ENCODE measurements at regions not wholly inside any gene's neighbourhood (a gene's known extent, or its start where the extent isn't known, plus 50 kb on each side); places are given as distances from the start of the nearest gene placed in this dataset.
"Not testable (repeated sequence)": the region's sequence is repeated elsewhere in the genome, so short reads cannot be mapped to it uniquely, and the experiment has no call there.

DNA sequence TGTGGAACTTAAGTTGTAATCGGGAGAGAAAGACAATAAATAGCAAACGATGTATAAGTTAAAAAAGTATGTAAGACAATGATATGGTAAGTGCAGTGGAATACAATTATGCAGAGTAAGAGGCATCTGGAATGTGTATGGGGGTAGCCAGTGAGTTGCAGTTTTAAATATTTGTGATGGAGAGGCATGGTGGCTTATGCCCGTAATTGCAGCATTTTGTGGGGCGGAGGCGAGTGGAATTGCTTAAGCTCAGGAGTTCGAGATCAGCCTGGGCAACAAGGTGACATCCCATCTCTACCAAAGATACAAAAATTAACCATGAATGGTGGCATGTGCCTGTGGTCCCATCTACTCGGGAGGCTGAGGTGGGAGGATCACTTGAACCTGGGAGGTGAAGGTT lies 52.5 kb upstream of the WDFY3 start:
- DNase-seq, result no peak

GRCh38 chr4:85019411-85019810 lies 52.9 kb upstream of the WDFY3 start:
- no peak for DNase-seq

DNA sequence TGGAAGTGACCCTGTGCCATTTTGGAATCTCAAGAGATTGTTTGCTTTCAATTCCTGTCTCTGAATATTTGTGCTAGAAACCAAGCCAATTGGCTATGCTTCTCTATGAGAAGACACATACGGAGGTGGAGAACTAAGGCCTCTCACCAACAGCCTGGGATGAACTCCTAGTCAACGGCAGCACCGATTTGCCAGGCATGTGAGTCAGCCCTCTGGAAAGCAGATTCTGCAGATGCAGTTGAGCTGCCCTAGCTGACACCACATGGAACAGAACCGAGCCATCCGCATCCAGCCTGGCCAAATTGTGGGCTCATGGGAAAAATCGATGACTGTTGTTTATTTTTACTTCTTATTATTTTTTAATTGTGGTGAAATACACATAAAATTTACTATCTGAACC lies 58.2 kb upstream of the WDFY3 start:
- no peak for DNase-seq

DNA sequence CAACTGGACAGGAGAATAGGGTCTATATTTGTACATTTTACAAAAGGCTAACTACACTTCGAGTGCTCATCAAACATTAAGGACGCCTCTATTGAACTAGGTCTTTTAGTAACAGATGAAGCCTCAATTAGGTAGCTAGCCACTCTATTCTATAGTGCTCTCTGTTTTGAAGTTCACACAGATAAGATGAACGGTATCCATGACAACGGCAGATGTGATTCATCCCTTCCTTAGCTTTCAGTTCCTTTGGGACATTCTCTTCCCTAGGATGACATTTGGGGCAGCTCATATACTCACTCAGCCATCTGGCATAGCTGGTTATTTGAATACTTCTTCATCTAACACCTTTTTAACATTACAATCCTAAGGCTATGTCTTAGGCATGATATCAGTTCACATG lies 62.4 kb upstream of the WDFY3 start:
- no peak for DNase-seq

GRCh38 chr4:85029453-85029852 lies 63.0 kb upstream of the WDFY3 start:
- no peak for DNase-seq

DNA sequence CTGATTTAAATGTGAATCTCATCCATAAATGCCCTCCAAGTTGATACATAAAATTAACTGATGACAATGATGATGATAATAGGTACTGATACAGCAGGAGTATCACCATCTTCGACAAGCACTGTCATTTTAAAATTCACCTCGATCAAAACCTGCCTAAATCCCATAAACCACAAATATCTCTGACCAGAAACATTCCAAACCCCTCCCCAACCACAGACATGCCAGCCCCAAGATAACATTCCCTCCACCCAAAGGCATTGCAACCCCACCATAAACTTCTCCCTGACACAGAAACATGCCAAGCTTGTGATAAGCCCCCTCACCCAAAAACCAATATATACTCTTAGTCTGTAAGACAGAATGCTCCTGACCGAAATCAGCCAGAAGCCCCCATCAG lies 63.7 kb upstream of the WDFY3 start:
- no peak for DNase-seq

GRCh38 chr4:85033838-85034237 lies 67.3 kb upstream of the WDFY3 start:
- not testable (repeated sequence) for DNase-seq

- no peak for DNase-seq
Observed at GRCh38 chr4:85039526-85039925, 73.0 kb upstream of the WDFY3 start.

DNA sequence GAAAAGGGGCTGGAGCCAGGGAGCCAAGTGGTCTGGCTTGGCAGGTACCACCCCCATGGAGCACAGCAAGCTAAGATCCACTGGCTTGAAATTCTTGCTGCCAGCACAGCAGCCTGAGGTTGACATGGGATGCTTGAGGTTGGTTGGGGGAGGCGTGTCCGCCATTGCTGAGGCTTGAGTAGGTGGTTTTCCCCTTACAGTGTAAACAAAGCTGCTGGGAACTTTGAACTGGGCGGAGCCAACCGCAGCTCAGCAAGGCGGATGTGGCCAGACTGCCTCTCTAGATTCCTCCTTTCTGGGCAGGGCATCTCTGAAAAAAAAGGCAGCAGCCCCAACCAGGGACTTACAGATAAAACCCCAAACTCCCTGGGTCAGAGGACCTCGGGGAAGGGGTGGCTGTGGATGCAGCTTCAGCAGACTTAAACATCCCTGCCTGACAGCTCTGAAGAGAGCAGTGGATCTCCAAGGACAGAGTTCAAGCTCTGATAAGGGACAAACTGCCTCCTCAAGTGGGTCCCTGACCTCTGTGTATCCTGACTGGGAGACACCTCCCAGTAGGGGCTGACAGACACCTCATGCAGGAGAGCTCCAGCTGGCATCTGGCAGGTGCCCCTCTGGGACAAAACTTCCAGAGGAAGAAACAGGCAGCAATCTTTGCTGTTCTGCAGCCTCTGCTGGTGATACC lies 77.5 kb upstream of the WDFY3 start:
- DNase-seq, result not testable (repeated sequence)

- no peak for DNase-seq
Observed at GRCh38 chr4:85050736-85051135, 84.2 kb upstream of the WDFY3 start.

DNA sequence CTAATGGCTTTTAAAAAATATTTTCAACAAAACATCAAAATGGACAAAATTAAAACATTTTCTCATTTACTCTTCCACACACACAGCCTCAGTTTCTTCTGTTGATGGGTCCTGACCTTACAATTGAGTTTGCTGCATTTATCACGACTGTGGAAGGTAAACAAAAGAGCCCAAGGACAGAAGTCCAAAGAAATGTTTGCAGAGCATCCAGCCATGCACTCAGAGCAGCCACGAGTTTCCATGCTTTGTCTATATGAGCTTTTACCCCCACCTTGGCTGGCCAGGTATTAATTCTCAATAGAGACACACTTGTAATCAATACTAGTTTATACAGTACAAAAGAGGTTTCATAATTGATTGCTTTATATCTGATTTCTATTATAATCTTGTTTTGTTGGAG lies 85.0 kb upstream of the WDFY3 start:
- no peak for DNase-seq

- DNase-seq, result not testable (repeated sequence)
Observed at GRCh38 chr4:85054925-85055324, 88.4 kb upstream of the WDFY3 start.

GRCh38 chr4:85058551-85058950 lies 92.1 kb upstream of the WDFY3 start:
- no peak for DNase-seq

GRCh38 chr4:85061974-85062373 lies 95.5 kb upstream of the WDFY3 start:
- DNase-seq, result no peak

DNA sequence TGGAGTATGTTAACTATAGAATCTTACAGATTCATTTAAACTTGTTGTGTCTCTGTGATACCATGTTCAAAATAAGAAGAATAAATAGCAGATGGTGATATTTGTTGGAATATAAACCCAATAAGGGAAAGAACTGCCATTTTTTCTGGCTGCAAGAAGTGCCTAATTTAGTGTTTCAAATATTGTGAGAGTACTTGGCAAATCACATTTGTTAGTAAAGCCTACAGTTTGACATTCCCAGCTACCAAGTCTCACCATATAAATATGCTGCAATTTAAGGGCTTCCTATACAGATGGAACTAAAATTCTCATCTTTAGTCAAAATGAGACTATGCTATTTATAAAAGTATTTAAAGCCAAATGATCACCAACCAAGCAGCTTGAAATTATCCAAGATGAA lies 96.0 kb upstream of the WDFY3 start:
- no peak for DNase-seq

GRCh38 chr4:85067342-85067741 lies 100.9 kb upstream of the WDFY3 start:
- no peak for DNase-seq

- DNase-seq, result no peak
Observed at GRCh38 chr4:85078016-85078415, 111.5 kb upstream of the WDFY3 start.

DNA sequence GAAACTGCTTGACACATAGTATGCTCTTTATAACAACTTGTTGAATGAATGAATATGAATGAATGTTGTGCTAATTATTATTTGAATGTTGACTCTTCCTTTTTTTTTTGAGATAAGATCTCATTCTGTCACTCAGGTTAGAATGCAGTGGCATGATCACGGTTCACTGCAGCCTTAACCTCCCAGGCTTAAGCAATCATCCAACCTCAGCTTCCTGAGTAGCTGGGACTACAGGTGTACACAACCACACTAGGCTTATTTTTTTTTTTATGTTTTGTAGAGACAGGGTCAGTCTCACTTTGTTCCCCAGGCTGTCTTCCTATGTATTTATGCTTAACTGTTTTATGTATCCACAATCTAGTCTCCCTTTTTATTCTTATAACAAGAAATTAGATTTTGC lies 114.7 kb upstream of the WDFY3 start:
- DNase-seq, result no peak

DNA sequence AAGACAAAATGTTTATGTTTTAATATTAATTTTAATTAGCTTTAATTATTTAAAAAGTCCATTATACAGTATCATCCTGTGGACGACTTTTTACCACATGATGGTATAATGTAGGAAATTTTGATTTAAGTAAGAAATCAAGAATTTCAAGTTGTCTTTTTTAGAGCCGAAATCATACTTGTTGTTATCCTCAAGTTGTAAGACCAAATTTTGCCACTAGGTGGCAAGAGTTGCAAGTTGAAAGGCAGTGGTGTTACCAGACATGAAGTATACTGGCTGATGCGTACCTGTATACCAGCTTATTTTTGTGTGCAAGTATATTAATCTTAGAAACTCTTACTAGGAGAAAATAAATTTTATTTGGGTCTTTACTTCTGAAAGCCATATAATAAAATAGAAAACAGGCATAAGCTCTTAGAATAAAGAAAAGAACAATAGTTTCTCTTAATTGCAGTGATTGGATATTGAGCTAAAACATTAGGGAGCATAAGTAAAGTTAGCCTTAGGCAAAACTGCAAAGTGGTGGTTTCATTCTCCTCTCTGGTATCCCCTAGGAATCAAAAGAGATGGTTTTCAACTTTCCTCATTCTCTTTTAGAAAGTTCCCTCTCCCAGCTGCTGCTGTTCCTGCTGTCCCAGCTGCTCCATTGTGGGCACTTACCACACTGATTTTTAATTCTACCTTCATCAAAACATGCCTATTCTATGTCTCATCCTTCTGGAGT lies 118.0 kb upstream of the WDFY3 start:
- no peak for DNase-seq

DNA sequence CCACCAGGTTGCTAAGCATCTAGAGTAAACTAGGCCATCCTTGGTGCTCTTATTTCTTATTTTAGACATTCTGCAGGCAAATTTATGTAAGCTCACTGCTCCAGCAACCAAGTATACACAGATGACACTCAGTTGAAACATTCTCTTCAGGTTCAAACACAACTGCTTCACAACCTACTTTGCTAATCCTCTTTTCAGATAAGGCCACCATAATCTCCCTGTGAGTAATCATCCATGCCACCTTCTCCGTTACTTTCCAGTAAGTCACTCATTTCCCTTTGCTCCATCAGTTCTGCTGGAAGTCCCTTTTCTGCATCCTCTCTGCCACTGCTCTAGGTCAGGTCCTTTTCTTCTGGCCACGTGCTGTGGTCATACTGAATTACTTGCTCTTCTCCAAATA lies 120.2 kb upstream of the WDFY3 start:
- DNase-seq, result no peak

DNA sequence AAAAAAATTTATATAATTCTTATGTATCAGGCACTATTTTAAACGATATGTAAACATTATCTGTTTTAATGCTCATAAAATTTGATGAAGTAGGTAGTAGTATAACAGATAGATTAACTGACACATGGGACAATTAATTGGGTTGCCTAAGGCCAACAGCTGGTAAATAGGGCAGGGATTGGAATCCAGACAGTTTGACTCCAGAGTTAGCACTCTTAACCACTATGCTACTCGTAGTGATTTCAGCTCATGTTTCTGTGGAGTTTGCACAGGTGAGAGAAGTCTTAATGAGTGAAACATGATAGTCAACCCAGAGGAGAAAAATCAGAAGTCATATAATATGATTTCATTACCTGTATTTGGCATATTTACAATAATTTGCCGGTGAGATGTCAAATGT lies 126.0 kb upstream of the WDFY3 start:
- DNase-seq, result no peak

DNA sequence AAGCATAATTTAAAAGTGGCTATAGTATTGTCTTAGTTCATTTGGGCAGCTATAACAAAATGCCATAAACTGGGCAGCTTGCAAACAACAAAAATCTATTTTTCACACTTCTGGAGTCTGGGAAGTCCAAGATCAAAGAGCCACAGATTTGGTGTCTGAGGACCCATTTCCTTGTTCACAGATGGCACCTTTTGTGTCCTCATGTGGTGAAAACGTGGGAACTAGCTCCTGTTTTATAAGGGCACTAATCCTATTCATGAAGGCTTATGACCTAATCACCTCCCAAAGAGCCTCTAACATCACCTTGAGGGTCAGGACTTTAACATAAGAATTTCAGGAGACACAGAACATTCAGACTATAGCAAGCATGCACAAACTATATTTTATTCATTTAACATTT lies 126.5 kb upstream of the WDFY3 start:
- no peak for DNase-seq

- DNase-seq, result no peak
Observed at GRCh38 chr4:85094735-85095134, 128.2 kb upstream of the WDFY3 start.

DNA sequence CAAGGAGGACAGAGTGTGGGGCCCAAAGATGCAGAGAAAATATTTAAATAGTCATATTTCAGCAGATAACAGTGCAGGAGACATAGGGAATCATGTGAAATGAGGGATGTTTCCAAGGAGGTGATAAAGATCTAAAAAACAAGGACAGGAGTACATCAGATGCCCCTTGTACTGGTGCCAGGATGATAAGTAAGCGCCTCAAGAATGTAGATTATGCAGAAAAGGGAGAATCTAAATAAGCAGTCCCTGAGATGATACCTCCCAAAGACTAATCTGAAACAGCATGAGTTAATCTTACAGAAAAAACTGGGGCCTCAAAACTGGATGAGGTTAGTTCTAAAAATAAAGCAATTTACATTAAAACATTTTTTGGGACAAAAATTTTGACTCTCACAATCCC lies 136.1 kb upstream of the WDFY3 start:
- no peak for DNase-seq

DNA sequence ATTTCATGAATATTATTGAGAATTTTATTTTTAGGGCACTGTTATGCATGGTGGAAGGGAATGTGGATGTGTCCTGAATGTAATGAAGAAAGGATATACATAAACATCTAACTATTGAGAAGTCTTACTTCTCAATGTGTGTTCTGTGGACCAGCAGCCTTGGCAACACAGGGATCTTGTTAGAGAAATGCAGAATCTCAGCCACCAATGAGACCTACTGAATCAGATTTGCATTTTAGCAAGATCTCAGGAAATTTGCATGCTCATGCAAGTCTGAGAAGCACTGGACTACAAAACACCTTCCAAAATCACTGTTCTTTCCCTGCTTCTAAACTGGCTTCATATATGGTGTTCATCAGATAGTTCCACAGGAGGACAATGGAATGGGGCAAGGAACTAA lies 139.7 kb upstream of the WDFY3 start:
- no peak for DNase-seq
